ENCODE measurements at regions not wholly inside any gene's neighbourhood (a gene's known extent, or its start where the extent isn't known, plus 50 kb on each side); places are given as distances from the start of the nearest gene placed in this dataset.

DNA sequence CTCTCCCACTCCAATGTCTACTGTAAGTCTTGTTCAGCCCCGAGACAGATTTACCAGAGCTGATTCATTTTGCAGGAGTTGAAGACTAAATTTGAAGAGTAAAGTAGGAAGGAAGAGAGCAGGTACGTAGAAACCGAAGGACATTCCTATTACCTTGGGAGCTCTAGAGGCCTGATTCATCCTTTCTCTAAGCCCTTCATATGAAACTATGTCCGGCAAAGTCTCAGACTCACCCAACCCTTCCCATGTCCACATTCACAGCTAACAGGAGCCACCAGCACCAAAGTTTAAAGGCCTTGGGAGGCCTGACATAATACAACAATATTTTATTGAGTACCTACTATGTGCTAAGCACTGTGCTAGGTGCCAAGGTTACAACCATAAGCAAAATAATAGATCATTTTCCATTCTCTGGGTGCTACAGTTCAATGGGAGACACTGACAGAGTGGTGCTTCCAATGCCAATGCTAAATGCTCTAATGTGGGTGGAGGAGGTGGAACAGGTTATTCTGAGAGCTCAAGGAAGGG lies 86.6 kb downstream of the PHLDA1 start:
- intact Hi-C loops (cut with micrococcal nuclease), result no loop called here

More for the DNA sequence above, 86.6 kb downstream of the PHLDA1 start:
- Histone ChIP-seq H3K9ac (ENCODE audit: insufficient read depth in 1 of 2, low read depth in 2 of 2, low read length in 2 of 2) (peak overlapping the region in 1 of 2 experiments; percentile 56; a peak in 2 of 4 replicates), H3K36me3 (ENCODE audit: control insufficient read depth, insufficient read depth, low read length) (no peaks in the 10 kb centered on the region), H3K27ac (ENCODE audit: extremely low read depth, low read depth, low read length) (peak overlapping the region; percentile 90), H3K4me2 (ENCODE audit: insufficient read depth, low read length) (peak overlapping the region; percentile 57), H3K27me3 (ENCODE audit: control insufficient read depth in 2 of 2, insufficient read depth in 2 of 2, low read length in 2 of 2) (no peaks in the 10 kb centered on the region), H3K9me3 (replicated peaks; ENCODE audit: control insufficient read depth, insufficient read depth, low read depth, low read length) (no peaks in the 10 kb centered on the region), H3K4me1 (replicated peaks in 1 of 2; ENCODE audit: control insufficient read depth in 2 of 2, insufficient read depth in 2 of 2, low read length in 2 of 2) (peaks cover 0 to 21% of the 10 kb centered on the region in 2 experiments; a peak in 2 of 5 replicates), H3K9me1 (ENCODE audit: control insufficient read depth, insufficient read depth, low read length) (no peaks in the 10 kb centered on the region), H4K20me1 (replicated peaks; ENCODE audit: control insufficient read depth, insufficient read depth, low read length) (no peaks in the 10 kb centered on the region), H3K79me2 (ENCODE audit: control insufficient read depth, insufficient read depth, low read length) (no peaks in the 10 kb centered on the region), H2AFZ (ENCODE audit: low read depth, low read length) (peak overlapping the region; percentile 89), H3K4me3 (no peak overlapping the region)
- no TSS peak for BruUV-seq (replicated peaks)
- peak; percentile 6; the same call in 1 of the 3 replicates for ATAC-seq
- POLR2A ChIA-PET, result interaction anchor here (0.6 to 1.5 kb wide), 3 partner anchors 10 to 80 kb away, joined by 3 read pairs; no protein-coding TSS in a partner anchor
- TF ChIP-seq GTF2E2 (tag; IDR thresholded peaks at IDR 0.05) (0 out of 2 replicates have a peak, but pooled peaks have one; percentile 6), BCOR (IDR thresholded peaks at IDR 0.05) (no peak), TBP (optimal IDR thresholded peaks at IDR 0.05; ENCODE audit: low read depth, low read length) (no peak), ZKSCAN1 (IDR thresholded peaks at IDR 0.05; ENCODE audit: low read depth, low read length) (peak; percentile 87), ZNF134 (CRISPR knock-in tag; conservative IDR thresholded peaks at IDR 0.05) (0 out of 2 replicates have a peak, but pooled peaks have one; percentile 18)
- TF ChIP-seq, protein P1, sequence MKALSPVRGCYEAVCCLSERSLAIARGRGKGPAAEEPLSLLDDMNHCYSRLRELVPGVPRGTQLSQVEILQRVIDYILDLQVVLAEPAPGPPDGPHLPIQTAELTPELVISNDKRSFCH (CRISPR knock-in tag; IDR thresholded peaks at IDR 0.05), result no peak
- TF ChIP-seq, protein P1 (tag; IDR thresholded peaks at IDR 0.05), result 0 out of 2 replicates have a peak, but pooled peaks have one; percentile 11
- in situ Hi-C loops (cut with MboI), result no loop called here
- CTCF ChIA-PET (ENCODE audit: low intra/inter-chr PET ratio), result no interaction called here
- no peak for DNase-seq (ENCODE audit: extremely low read depth in 1 of 4, low spot score in 3 of 4)
- WGBS (ENCODE audit: insufficient coverage, low coverage, missing lambda C conversion rate), result 47% methylated on average over 4 of the region's 4 CpGs
- no peak for FAIRE-seq
